Stimulated activated CD8-positive, alpha-beta memory T cell treated with anti-CD3 and anti-CD28 coated beads, Interleukin-2, amount 100 ng/mL, for 48 hours (primary cell): ENCODE measurements at regions not wholly inside any gene's neighbourhood (a gene's known extent, or its start where the extent isn't known, plus 50 kb on each side); places are given as distances from the start of the nearest gene placed in this dataset.
"Not testable (repeated sequence)": the region's sequence is repeated elsewhere in the genome, so short reads cannot be mapped to it uniquely, and the experiment has no call there.

ENCODE experiments used
- DNase-seq, 2 donors: peaks; one replicate each; pipeline ENCODE4 v3.0.0-alpha.2; 2020; ENCODE audit warnings: low read depth in 2 of 2

- DNase-seq: not testable (repeated sequence)
These were observed 155.8 kb upstream of the FAM174A start for GRCh38 chr5:100379254-100379858.

DNA sequence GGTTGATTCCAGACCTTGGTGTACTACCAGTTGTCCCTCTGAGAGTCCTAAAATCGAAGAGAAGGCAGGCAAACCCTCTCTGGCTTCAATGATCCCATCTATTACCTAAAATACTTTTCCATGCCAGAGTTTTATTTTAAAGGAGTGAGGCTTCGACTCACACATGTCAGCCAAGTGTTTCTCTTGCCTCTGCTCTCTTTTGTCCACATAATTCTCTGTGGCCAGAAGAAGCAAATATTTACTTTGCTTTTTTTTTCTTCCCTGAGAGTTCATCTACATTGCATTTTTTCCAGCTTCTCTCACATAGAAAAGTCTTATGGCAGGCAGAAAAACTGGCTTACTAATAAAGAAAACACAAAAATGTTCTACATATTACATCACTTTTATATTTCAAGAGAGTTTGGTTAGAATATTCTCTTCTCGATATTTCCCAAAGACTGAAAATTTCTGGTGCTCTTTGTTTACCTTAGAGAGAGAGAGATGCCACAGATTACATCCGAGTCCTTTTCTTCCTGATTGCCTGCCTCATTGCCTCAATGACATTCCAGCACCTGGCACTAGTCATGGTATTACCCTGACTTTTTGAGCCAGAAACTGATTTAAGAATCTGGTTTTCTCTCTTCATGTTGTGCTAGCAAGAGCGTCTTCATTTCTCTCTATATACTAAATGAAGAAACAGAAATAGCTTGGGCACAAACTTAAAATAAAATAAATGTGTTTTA is 170.3 kb upstream of the FAM174A start:
- not testable (repeated sequence) for DNase-seq

DNA sequence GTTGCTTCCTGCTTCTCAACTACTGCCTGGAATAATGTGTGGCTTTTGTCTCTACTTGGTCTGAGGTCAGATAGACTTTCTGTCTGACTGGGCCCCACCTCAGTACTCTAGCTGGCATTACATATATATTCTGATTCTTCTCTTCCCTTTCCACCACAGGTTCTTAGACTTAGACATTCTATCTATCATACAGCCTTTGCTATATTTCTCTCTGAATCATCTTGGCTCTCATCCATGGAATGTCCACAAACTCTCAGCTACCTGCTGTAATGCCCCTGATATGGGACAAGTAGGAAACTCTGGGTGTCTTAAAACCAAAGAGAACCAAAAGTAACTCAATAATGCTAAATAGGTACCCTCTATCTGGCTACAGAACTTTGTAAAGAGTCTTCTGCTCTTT is 170.8 kb upstream of the FAM174A start:
- not testable (repeated sequence) for DNase-seq

- not testable (repeated sequence) for DNase-seq
These were observed 175.2 kb upstream of the FAM174A start for GRCh38 chr5:100359998-100360397.

DNA sequence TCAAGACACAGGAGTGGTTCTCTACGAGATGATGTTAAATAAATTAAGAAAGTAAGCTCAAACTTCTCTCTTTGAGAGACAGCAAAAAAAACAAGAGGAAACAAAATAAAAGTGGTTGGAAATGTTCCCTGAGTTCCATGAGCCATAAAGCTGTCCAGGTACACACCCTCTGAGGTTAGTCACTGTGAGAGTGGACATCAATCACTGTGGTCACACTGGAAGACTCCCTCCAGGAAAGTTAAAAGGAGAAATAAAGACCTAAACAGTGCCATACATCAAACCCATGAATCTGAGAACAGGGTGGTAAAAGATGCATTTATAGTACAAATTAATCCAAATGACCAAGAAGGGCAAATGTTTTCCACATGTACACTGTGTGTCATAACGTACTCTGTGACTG is 188.9 kb upstream of the FAM174A start:
- DNase-seq: not testable (repeated sequence)

- not testable (repeated sequence) for DNase-seq
These were observed 193.7 kb upstream of the FAM174A start for GRCh38 chr5:100341485-100341884.

GRCh38 chr5:100322483-100322882 is 212.7 kb upstream of the FAM174A start:
- DNase-seq: no peak

DNA sequence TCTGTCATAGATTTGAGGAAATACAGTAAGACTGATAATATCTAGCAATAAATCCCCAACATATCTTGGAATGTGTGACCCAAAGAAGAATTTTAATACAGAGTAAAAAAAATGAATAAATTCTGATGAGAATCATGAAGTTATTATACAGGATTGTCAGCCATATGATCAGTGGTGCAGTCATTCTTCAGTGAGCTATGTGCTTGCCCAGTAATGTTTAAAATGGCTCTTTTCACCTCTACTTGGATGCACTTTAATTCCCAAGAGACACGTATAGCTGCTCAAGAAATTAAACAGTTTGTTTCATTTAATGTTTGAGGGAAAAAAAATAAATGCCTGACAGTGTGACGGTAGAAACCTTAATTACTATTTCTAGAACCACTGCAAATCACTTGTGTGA is 215.3 kb upstream of the FAM174A start:
- DNase-seq: no peak

DNA sequence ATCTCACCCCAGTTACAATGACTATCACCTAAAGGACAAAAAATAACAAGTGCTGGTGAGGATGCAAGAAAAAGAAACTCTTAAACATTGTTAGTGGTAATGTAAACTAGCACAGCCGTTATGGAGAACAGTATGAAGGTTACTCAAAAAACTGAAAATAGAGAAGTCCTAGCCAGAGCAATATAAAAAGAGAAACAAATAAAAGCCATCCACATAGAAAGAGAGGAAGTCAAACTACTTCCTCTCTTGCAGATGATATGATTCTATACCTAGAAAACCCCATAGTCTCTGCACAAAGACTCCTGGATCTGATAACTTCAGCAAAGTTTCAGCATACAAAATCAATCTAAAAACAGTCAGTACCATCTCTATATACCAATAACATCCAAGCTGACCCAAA is 221.5 kb upstream of the FAM174A start:
- no peak for DNase-seq

DNA sequence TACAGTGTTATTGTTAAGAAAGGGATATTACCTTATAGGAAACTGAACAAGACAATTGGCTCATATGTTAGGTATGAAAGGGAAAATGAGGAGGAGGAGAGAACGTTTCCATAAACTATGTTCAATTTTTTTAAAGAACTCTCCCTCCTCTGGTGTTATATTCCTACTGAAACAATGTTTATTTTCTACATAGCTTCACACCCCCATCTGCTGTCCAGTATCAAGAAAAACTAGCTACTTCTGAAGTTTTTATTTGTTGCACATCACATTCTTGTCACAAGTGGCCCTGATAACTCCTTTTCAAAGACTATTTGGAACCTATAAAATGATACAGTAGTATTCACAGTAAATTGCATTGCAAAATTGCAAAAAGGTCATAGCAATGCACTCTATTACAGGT is 223.4 kb upstream of the FAM174A start:
- no peak for DNase-seq

- no peak for DNase-seq
These were observed 229.2 kb upstream of the FAM174A start for GRCh38 chr5:100306000-100306399.

DNA sequence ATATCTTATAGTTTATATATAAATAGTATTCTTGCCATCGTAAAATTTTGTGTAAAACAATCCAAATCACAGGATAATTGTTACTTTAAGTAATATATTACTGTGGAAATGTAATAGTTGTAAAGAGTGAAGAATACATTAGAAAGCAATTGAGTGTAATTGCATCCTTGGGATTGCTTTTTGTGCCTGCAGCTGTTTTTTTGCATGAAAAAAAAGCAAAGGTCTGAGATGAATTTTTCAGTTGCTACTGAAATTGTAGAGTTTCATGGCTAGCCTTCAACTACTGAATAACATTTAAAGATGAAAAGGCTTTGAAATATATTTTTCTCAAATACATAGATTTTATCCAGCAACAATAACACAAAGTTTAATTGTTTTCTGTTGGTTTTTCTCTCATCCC is 232.0 kb upstream of the FAM174A start:
- DNase-seq: no peak

GRCh38 chr5:100299261-100299660 is 235.9 kb upstream of the FAM174A start:
- no peak for DNase-seq

GRCh38 chr5:100276071-100276470 is 259.1 kb upstream of the FAM174A start:
- no peak for DNase-seq

DNA sequence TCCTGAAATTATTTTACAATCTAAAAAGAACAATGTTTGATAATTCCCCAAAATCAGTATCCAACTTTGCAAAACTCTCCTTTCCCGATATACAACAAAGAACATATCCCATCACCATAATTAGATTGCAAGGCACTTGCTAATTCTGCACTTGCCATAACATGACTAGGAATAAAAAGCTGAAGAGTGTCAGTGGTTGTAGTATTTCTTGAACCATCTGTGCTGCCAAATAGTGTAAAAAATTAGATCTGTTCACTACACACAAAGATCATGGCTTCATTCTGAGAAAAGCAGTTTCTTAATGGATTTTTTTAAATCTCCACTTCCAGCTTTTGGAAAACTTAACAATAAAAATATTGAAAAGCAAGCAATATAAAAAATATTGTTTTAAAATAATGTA is 259.5 kb upstream of the FAM174A start:
- DNase-seq: no peak

- DNase-seq: no peak
These were observed 261.2 kb upstream of the FAM174A start for GRCh38 chr5:100273846-100274580.

DNA sequence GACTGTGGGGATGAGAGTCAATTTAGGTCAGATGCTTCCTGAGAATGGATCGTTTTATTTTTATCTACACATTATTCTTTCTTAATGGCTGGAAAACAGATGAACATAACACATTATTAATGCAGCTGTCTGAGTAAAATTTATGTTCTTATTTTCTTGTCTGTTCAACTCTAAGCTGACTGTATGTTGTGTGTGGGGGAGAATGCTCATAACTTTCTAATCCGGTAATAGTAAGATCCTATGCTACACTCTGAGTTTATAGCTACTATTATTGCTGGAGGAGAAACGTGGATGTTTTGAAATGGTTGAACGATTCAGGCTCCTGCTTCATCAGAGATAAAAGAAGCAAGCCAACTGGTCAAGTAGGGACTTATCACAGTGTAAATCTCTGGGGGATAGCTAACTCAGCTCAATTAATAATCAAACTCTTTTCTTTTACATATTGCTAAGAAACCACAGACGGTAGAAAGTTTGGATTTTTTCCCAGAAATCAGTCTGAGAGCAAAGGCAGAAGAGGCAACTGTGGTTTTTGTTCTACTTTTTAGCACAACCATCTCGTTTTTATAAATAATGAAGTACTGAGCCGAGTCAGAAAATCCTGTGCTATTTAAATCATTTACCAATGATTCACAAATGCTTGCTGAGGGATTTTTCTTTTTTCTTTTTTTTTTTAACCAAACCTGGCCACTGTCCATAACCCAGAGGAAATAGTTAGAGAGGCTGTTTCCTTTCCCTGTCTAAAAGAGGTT is 265.0 kb upstream of the FAM174A start:
- no peak for DNase-seq

- DNase-seq: no peak
These were observed 274.2 kb upstream of the FAM174A start for GRCh38 chr5:100260968-100261367.

DNA sequence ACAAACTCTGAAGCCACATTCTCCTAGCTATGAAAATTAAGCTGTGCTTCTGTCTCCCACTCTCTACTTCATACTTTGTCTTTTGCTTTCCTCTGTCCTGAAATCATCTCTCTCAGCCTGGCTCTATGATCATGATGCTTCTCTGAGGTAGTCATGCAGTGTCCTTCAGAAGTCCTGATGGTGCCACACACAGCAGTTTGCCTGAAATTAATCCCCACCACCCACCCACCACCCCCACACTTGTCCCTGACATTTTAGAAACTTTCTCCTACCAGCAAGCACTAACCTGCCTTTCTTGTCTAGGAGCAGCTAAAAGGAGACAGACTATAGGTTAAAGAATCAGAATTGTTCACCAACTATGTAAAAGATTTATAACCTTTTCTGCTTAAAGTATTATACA is 282.2 kb upstream of the FAM174A start:
- DNase-seq: no peak

DNA sequence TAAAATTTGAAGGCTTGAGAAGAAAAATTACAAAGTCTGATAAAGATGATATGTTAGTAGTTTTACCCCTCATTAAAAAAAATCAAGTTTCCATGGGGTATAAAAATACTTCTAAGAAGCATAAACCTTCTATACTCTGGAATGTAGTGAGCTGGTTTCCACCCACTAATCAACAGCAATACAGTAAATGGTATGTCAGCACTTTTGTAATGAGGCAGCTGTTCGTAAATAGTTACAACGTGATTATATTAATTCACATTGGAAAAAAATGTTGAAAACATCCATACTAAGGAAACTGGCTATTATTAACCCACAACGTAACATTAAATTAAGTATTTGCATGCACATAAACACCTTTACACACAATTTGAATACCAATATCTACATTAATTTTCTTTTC is 283.1 kb upstream of the FAM174A start:
- no peak for DNase-seq

DNA sequence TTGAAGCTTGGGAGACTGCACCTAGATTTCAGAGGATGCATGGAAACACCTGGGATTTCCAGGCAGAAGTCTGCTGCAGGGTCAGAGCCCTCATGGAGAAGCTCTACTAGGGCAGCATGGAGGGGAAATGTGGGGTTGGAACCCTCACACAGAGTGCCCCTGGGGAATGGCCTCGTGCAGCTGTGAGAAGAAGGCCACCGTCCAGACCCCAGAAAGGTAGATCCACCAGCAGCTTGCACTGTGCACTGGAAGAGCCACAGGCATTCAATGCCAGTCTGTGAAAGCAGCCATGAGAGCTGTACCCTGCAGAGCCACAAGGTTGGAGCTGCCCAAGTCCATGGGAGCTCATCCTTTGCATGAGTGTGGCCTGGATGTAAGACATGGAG is 285.3 kb upstream of the FAM174A start:
- DNase-seq: no peak

DNA sequence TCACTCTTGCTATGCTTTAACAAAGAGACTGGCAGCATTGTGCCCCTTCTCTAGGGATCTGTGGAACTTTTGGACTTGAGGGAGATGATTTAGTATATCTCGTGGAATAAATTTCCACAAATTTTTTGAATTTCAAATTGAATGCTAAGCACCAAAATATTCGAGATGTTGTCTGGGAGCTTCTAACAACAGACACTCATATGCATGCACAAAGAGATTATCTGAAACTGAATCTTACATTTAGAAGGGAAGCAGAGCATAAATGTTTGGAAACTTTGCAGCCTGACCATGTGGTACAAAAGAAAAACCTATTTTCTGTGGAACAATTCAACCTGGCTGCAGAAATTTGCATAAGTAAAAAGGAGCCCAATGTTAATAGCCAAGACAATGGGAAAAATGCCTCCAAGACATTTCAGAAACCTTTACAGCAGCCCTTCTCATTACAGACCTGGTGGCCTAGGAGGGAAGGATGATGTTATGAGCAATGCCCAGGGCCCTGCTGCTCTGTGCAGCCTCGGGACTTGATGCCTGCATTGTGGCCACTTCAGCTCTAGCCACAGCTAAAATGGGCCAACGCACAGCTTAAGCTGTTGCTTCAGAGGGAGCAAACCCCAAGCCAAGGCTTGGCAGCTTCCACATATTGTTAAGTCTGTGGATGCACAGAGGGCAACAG is 285.8 kb upstream of the FAM174A start:
- no peak for DNase-seq
